ENCODE measurements at regions not wholly inside any gene's neighbourhood (a gene's known extent, or its start where the extent isn't known, plus 50 kb on each side); places are given as distances from the start of the nearest gene placed in this dataset.

- no peak for DNase-seq
These were observed 455.3 kb downstream of the KCTD8 start for GRCh38 chr4:43993196-43993902.

DNA sequence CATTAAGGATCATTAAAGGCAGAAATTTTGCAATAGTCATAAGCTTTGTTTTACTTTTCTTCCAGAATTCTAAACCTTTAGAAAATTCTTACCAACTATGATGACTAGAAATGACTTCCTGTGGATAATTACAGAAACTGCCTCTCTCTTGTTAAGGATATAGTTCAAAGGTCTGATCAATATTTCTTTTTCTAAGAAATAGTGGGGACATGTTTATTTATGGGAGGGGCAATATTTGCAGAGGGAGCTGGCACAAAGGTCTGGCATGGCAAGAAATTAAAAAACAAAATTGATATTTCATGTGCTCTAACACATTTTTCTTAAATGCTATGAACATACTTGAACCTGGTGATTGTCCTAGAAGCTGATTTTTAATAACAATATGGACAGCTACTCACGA lies 448.9 kb downstream of the KCTD8 start:
- no peak for DNase-seq

GRCh38 chr4:44002368-44002767 lies 446.2 kb downstream of the KCTD8 start:
- no peak for DNase-seq

- no peak for DNase-seq
These were observed 431.8 kb downstream of the KCTD8 start for GRCh38 chr4:44016570-44017421.

- DNase-seq, result no peak
These were observed 431.2 kb downstream of the KCTD8 start for GRCh38 chr4:44017422-44017739.

DNA sequence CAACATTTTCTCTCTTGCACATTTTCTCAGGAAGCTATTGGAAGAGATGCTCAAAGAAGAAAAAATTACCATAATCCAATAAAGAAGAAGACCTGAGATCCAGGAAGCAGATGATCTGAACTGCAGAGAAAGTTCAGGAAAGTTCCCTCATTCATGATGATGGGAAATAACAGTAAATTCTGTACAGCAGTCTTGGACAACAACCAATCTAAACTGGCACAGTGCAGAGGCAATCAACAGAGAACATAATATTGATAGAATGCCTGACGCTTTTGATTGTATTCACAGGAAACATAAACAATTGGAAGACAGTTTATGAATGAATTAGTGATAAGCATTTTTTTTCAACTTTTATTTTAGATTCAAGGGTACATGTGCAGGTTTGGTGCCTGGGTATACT lies 428.9 kb downstream of the KCTD8 start:
- no peak for DNase-seq

DNA sequence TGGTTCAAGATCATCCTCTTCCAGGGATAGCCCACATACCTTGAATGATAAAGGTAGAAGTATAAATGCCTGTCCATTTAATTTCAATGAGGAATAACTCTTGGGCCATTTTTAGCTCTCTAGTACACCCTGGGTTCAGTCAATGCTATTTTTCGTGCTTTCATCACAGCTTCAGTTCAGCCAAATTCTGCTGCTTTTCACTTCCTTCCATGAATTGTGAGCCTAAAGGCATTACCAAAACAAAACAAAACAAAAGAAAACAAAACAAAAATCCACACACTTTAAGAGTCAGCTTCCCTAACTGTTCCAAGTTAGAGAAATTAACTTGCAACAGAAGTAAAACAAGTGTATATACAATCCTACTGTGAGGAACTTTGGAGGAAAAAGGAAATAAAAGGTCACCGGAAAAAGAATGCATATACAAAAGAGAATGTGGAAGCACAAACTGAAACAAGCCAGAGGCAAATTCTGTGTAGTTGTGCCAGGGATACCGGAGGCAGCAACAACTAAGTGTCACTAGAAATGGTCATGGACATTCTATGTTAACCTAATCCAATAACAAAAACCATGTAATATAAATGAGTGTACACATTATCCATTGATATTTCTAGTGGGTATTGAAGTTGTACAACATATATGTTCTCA lies 423.1 kb downstream of the KCTD8 start:
- no peak for DNase-seq

DNA sequence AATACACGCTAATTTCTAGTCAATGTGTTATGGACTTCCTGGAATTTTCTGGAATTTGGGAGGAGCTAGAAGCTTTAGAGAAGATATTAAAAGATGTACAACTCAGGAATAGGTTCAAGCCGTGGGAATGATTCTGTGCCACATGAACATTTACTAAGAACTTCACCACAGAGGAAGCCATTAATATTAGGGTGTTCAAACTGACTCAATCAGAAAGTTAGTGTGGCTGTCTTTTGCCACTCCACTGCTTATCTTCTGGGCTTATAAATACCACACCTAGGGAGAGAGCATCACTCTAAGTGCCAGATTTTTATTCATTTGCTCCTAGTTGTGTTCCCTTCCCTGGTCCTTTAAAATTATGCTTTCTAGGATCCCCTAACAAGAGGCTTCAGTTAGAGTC lies 409.8 kb downstream of the KCTD8 start:
- no peak for DNase-seq

GRCh38 chr4:44046491-44046890 lies 402.1 kb downstream of the KCTD8 start:
- DNase-seq, result no peak

GRCh38 chr4:44056721-44057151 lies 391.9 kb downstream of the KCTD8 start:
- no peak for DNase-seq

GRCh38 chr4:44070843-44071242 lies 377.8 kb downstream of the KCTD8 start:
- DNase-seq, result no peak

- no peak for DNase-seq
These were observed 376.4 kb downstream of the KCTD8 start for GRCh38 chr4:44071959-44072955.

- no peak for DNase-seq
These were observed 361.9 kb downstream of the KCTD8 start for GRCh38 chr4:44086753-44087152.

- DNase-seq, result no peak
These were observed 355.2 kb downstream of the KCTD8 start for GRCh38 chr4:44093390-44093789.

DNA sequence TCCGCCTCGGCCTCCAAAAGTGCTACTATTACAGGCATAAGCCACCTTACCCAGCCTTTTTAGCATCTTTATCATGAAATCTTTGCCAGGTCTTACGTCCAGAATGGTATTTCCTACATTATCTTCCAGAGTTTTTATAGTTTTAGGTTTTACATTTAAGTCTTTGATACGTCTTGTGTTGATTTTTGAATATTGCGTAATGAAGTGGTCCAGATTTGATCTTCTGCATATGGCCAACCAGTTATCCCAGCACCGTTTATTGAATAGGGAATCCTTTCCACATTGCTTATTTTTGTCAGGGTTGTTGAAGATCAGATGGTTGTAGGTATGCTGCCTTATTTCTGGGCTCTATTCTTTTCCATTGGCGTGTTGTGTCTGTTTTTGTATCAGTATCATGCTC lies 349.6 kb downstream of the KCTD8 start:
- DNase-seq, result no peak

- DNase-seq, result no peak
These were observed 348.2 kb downstream of the KCTD8 start for GRCh38 chr4:44100456-44100855.

- no peak for DNase-seq
These were observed 329.5 kb downstream of the KCTD8 start for GRCh38 chr4:44118971-44119680.

DNA sequence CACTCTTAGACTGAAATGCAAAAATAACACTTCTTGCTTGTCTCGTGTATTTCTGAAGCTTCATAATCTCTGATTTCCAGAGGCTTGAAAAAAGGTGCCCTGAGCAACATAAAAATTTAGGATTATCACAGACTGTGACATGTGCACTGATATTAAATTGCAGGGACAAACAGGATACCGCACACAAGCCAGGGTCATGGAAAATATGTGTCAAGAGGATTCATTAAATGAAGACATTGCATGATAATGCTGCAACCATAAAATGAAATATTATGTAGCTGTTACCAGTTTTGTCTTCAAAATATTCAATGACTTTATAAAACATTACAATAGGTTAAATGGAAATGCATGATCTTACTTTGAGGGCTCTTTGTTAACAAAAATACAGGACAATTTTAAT lies 328.0 kb downstream of the KCTD8 start:
- DNase-seq, result no peak

DNA sequence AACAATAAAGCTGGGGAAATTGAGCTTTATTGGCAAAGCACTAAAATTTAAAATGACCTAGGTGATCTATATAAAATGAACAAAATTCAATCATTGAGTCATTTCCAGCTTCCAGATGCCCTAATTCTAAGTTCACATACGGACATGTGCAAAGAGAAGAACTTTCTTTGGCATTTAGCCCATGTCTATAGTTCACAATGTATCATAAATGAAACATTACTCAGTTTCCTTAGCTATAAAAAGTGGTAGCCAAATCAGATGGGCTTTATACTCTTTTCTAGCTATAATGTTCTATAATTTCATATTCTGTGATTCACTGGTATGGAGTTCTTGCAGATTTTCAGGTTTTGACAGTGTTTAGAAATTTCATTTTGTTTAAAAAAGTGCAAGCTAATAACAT lies 327.4 kb downstream of the KCTD8 start:
- DNase-seq, result no peak
